Endodermal cell (in vitro differentiated cells): ENCODE measurements at regions not wholly inside any gene's neighbourhood (a gene's known extent, or its start where the extent isn't known, plus 50 kb on each side); places are given as distances from the start of the nearest gene placed in this dataset.

Experiments used
- DNase-seq: peaks from one replicate; pipeline ENCODE4 v3.0.0-alpha.2; 2017
- H3K27ac ChIP-seq: 2 replicates; pipeline ENCODE4 v1.5.1; 2013; ENCODE audit warnings: mild to moderate bottlenecking, low read depth, low read length, moderate library complexity
- H3K27me3 ChIP-seq: 2 replicates; pipeline ENCODE4 v1.6.1; 2013; ENCODE audit warnings: mild to moderate bottlenecking, low read length, moderate library complexity; ENCODE audit not compliant: insufficient read depth, control insufficient read depth, poor library complexity, severe bottlenecking
- H3K36me3 ChIP-seq: 2 replicates; pipeline ENCODE4 v1.7.0; 2013; ENCODE audit warnings: mild to moderate bottlenecking, low read length, moderate library complexity; ENCODE audit not compliant: control insufficient read depth, insufficient read depth
- H3K4me1 ChIP-seq: one replicate; pipeline ENCODE4 v1.7.0; 2013; ENCODE audit warnings: low read length; ENCODE audit not compliant: control insufficient read depth, insufficient read depth
- H3K4me3 ChIP-seq: 2 replicates; pipeline ENCODE4 v1.5.1; 2013; ENCODE audit warnings: mild to moderate bottlenecking, low read length, moderate library complexity
- H3K9ac ChIP-seq: 2 replicates; pipeline ENCODE4 v1.6.1; 2013; ENCODE audit warnings: mild to moderate bottlenecking, low read length, moderate library complexity; ENCODE audit not compliant: poor library complexity, severe bottlenecking; ENCODE audit errors: extremely low read depth
- H3K9me3 ChIP-seq: 2 replicates; pipeline ENCODE4 v1.6.1; 2013; ENCODE audit warnings: mild to moderate bottlenecking, low read length, moderate library complexity; ENCODE audit not compliant: control insufficient read depth
- H3K27ac Mint-ChIP-seq: 2 replicates; pipeline ENCODE4 v1.8.0; 2020; ENCODE audit warnings: mixed read lengths
- H3K27me3 Mint-ChIP-seq: 2 replicates; pipeline ENCODE4 v1.8.0; 2021; ENCODE audit warnings: mild to moderate bottlenecking, mixed read lengths; ENCODE audit not compliant: insufficient read depth
- H3K36me3 Mint-ChIP-seq: 2 replicates; pipeline ENCODE4 v1.8.0; 2020; ENCODE audit warnings: low read depth, mixed read lengths
- H3K4me1 Mint-ChIP-seq: 2 replicates; pipeline ENCODE4 v1.8.0; 2020; ENCODE audit warnings: mixed read lengths
- H3K4me3 Mint-ChIP-seq: 2 replicates; pipeline ENCODE4 v1.8.0; 2020; ENCODE audit warnings: mild to moderate bottlenecking, moderate library complexity, mixed read lengths
- H3K9me3 Mint-ChIP-seq: 2 replicates; pipeline ENCODE4 v1.8.0; 2020; ENCODE audit warnings: mild to moderate bottlenecking, mixed read lengths
- WGBS, 2 experiments: methylation state at CpG; one replicate each; pipeline versions ENCODE4 v1.1.5 to v1.1.7; 2013; ENCODE audit warnings: missing lambda C conversion rate in 2 of 2, mixed read lengths in 1 of 2; ENCODE audit not compliant: insufficient coverage in 1 of 2, insufficient read length in 1 of 2; 5-methylcytosine and 5-hydroxymethylcytosine counted together
- TF ChIP-seq, protein P1 (sequence below): fragments of 200-600 bp; sonication (generic); conservative IDR thresholded peaks from 2 replicates; pipeline ENCODE4 v1.5.0; 2021; ENCODE audit warnings: antibody characterized with exemption, mild to moderate bottlenecking

DNA sequence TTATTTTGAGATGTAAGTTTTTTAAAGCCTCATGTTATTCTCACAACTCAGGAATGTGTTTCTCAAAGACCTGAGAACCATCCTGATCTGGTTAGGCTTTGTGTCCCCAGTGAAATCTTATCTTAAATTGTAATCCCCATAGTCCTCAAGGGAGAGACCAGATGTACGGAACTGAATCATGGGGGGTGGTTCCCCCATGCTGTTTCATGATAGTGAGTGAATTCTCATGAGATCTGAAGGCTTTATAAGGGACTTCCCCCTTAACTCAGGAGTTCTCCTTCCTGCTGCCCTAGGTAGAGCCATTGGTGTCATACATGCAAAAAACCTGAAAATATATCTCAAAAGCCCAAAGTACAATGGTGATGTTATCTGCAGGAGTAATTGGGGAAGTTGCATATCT is 836.7 kb downstream of the CBLN2 start:
- Mint-ChIP-seq H3K9me3 (no peaks in the 10 kb centered on the region), H3K27me3 (peaks cover 2% of the 10 kb centered on the region), H3K27ac (peak overlapping the region; percentile 78), H3K36me3 (no peaks in the 10 kb centered on the region), H3K4me3 (no peak overlapping the region), H3K4me1 (peaks cover 13% of the 10 kb centered on the region)
- 43 to 60% methylated on average over 1 of the region's 1 CpG for WGBS, 2 experiments
- TF ChIP-seq, protein P1, sequence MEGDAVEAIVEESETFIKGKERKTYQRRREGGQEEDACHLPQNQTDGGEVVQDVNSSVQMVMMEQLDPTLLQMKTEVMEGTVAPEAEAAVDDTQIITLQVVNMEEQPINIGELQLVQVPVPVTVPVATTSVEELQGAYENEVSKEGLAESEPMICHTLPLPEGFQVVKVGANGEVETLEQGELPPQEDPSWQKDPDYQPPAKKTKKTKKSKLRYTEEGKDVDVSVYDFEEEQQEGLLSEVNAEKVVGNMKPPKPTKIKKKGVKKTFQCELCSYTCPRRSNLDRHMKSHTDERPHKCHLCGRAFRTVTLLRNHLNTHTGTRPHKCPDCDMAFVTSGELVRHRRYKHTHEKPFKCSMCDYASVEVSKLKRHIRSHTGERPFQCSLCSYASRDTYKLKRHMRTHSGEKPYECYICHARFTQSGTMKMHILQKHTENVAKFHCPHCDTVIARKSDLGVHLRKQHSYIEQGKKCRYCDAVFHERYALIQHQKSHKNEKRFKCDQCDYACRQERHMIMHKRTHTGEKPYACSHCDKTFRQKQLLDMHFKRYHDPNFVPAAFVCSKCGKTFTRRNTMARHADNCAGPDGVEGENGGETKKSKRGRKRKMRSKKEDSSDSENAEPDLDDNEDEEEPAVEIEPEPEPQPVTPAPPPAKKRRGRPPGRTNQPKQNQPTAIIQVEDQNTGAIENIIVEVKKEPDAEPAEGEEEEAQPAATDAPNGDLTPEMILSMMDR, result no peak
- H3K27ac ChIP-seq, result no peak overlapping the region
- no peaks in the 10 kb centered on the region for H3K4me1 ChIP-seq
- no peak overlapping the region for H3K4me3 ChIP-seq
- DNase-seq, result peak; percentile 69
- H3K9ac ChIP-seq, result no peak overlapping the region
- no peaks in the 10 kb centered on the region for H3K36me3 ChIP-seq
- H3K9me3 ChIP-seq, result peaks cover 52% of the 10 kb centered on the region
- no peaks in the 10 kb centered on the region for H3K27me3 ChIP-seq

DNA sequence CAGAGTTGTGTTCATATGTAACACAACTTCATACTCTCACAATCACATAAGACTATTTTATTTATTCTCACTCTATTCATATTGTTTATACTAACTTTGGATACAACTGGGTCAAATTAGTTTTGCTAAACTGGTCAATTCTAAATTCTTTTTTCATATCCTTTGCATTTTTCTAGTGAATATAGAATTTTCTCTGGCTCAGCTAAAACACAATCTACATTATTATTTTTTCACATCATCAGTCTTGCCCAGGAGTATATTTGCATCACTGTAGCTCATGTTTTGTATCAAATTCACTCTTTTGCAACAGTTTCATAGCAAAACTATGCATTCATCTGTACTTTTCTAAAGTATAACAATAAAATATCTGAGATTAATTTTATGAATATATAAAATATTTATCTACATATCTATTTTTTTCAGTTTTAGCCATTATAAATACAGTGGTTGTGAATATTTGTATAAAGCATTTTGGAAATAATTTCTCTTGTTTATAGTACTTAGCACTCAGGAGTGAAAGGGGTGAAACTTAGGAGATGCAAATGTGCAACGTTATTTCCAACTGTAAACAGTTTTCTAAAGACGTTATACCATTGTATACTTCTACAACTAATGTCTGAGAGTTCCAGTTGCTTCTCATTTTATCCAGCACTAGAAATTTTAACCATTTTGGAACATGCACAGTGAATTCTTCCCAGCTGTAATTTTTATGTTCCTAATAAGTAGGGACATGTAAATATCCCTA is 854.6 kb downstream of the CBLN2 start:
- Mint-ChIP-seq H3K27ac (no peak overlapping the region), H3K36me3 (no peaks in the 10 kb centered on the region), H3K4me3 (no peak overlapping the region), H3K27me3 (no peaks in the 10 kb centered on the region), H3K9me3 (no peaks in the 10 kb centered on the region), H3K4me1 (peaks cover 7% of the 10 kb centered on the region)
- Histone ChIP-seq H3K4me3 (peak overlapping the region; percentile 29), H3K27ac (no peak overlapping the region), H3K4me1 (no peaks in the 10 kb centered on the region), H3K9me3 (peaks cover 84% of the 10 kb centered on the region), H3K9ac (no peak overlapping the region), H3K36me3 (no peaks in the 10 kb centered on the region), H3K27me3 (no peaks in the 10 kb centered on the region)
- no peak for DNase-seq
- TF ChIP-seq, protein P1, result no peak
- 66% methylated on average over 2 of the region's 2 CpGs; no CpG with 5 or more reads in 1 of the 2 experiments for WGBS, 2 experiments

DNA sequence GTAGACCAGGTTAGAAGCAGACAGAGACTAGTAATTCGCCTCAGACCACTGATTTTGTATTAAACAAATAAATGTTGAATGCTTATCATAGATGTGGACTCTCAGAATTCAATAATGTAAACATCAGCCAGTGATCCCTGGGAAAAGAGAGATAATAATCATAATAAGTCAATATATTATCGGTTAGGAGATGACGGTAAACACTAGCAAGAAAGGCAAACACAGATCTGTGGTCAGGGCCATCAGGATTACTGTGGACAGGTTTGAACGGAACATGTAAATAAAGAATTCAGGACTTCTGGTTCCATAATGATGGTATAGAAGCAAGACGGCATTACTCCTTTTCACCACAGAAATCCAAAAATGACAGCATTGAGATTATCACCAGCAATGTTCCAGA is 861.6 kb downstream of the CBLN2 start:
- H3K4me1 Mint-ChIP-seq, result no peaks in the 10 kb centered on the region
- H3K9me3 ChIP-seq, result peaks cover 81% of the 10 kb centered on the region
- no peaks in the 10 kb centered on the region for H3K36me3 Mint-ChIP-seq
- WGBS, 2 experiments, result 70% methylated on average over 5 of the region's 5 CpGs; no CpG with 5 or more reads in 1 of the 2 experiments
- peaks cover 15% of the 10 kb centered on the region for H3K9me3 Mint-ChIP-seq
- H3K4me3 Mint-ChIP-seq, result no peak overlapping the region
- no peak overlapping the region for H3K9ac ChIP-seq
- TF ChIP-seq, protein P1, result no peak
- DNase-seq, result no peak
- H3K27me3 Mint-ChIP-seq, result no peaks in the 10 kb centered on the region
- H3K27ac Mint-ChIP-seq, result no peak overlapping the region
- no peaks in the 10 kb centered on the region for H3K36me3 ChIP-seq
- no peak overlapping the region for H3K4me3 ChIP-seq
- no peaks in the 10 kb centered on the region for H3K27me3 ChIP-seq
- H3K4me1 ChIP-seq, result no peaks in the 10 kb centered on the region
- no peak overlapping the region for H3K27ac ChIP-seq
